ENCODE measurements at regions not wholly inside any gene's neighbourhood (a gene's known extent, or its start where the extent isn't known, plus 50 kb on each side); places are given as distances from the start of the nearest gene placed in this dataset.
"Not testable (repeated sequence)": the region's sequence is repeated elsewhere in the genome, so short reads cannot be mapped to it uniquely, and the experiment has no call there.

- no peak for DNase-seq
Observed at GRCh38 chr15:93811305-93811704, 420.1 kb upstream of the MCTP2 start.

GRCh38 chr15:93809516-93809915 is 421.8 kb upstream of the MCTP2 start:
- DNase-seq, result no peak

- DNase-seq, result no peak
Observed at GRCh38 chr15:93803421-93804152, 427.8 kb upstream of the MCTP2 start.

- DNase-seq, result no peak
Observed at GRCh38 chr15:93801206-93801605, 430.2 kb upstream of the MCTP2 start.

GRCh38 chr15:93800805-93801204 is 430.6 kb upstream of the MCTP2 start:
- DNase-seq, result no peak

GRCh38 chr15:93789441-93789840 is 441.9 kb upstream of the MCTP2 start:
- no peak for DNase-seq

- no peak for DNase-seq
Observed at GRCh38 chr15:93780073-93780472, 451.3 kb upstream of the MCTP2 start.

GRCh38 chr15:93779341-93779740 is 452.0 kb upstream of the MCTP2 start:
- no peak for DNase-seq

- no peak for DNase-seq
Observed at GRCh38 chr15:93771196-93772030, 459.9 kb upstream of the MCTP2 start.

- DNase-seq, result no peak
Observed at GRCh38 chr15:93770788-93771187, 460.6 kb upstream of the MCTP2 start.

- no peak for DNase-seq
Observed at GRCh38 chr15:93762036-93762435, 469.3 kb upstream of the MCTP2 start.

GRCh38 chr15:93759629-93760028 is 471.7 kb upstream of the MCTP2 start:
- no peak for DNase-seq

GRCh38 chr15:93758824-93759223 is 472.5 kb upstream of the MCTP2 start:
- no peak for DNase-seq

GRCh38 chr15:93748710-93749109 is 482.7 kb upstream of the MCTP2 start:
- no peak for DNase-seq

GRCh38 chr15:93734976-93735375 is 496.4 kb upstream of the MCTP2 start:
- not testable (repeated sequence) for DNase-seq

GRCh38 chr15:93730724-93731123 is 500.6 kb upstream of the MCTP2 start:
- no peak for DNase-seq

- no peak for DNase-seq
Observed at GRCh38 chr15:93722165-93722564, 509.2 kb upstream of the MCTP2 start.

- no peak for DNase-seq
Observed at GRCh38 chr15:93720607-93721006, 510.8 kb upstream of the MCTP2 start.

GRCh38 chr15:93719921-93720351 is 511.4 kb upstream of the MCTP2 start:
- DNase-seq, result no peak

- DNase-seq, result no peak
Observed at GRCh38 chr15:93716615-93717231, 514.6 kb upstream of the MCTP2 start.

GRCh38 chr15:93709708-93710107 is 521.7 kb upstream of the MCTP2 start:
- no peak for DNase-seq

GRCh38 chr15:93708724-93709445 is 522.5 kb upstream of the MCTP2 start:
- DNase-seq, result no peak

- no peak for DNase-seq
Observed at GRCh38 chr15:93707751-93708150, 523.6 kb upstream of the MCTP2 start.

All from stimulated activated CD4-positive, alpha-beta T cell treated with anti-CD3 and anti-CD28 coated beads, Interleukin-15, amount 100 ng/mL, for 24 hours (primary cell).